HG03025 (cell line): ENCODE measurements at regions not wholly inside any gene's neighbourhood (a gene's known extent, or its start where the extent isn't known, plus 50 kb on each side); places are given as distances from the start of the nearest gene placed in this dataset.
"Not testable (repeated sequence)": the region's sequence is repeated elsewhere in the genome, so short reads cannot be mapped to it uniquely, and the experiment has no call there.

Source experiments
- ATAC-seq: cut with Tn5 transposase; IDR thresholded peaks from one replicate; pipeline ENCODE4 v1.9.1; 2021; ENCODE audit warnings: mild to moderate bottlenecking, moderate library complexity; ENCODE audit not compliant: unreplicated experiment, low FRiP score

DNA sequence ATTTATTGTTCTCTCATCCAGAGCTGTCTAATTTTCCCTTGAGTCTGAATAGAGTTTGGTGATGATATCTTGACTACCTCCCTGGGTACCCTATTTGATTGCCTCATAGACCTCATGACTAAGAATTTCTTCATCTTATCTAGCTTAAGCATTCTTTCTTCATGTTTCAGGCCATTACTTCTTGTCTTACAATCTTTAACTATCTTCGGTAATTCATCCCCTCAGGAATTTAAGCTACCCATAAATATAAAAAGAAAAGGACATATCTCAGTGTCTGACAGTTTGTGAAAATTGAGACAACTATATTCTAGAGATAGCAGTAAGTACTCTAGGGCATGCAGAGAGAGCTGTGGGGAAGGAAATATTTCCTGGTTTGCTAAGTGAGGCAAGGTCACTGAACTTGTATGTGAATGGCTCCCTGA is 466.1 kb upstream of the GRID2 start:
- ATAC-seq, result no peak

DNA sequence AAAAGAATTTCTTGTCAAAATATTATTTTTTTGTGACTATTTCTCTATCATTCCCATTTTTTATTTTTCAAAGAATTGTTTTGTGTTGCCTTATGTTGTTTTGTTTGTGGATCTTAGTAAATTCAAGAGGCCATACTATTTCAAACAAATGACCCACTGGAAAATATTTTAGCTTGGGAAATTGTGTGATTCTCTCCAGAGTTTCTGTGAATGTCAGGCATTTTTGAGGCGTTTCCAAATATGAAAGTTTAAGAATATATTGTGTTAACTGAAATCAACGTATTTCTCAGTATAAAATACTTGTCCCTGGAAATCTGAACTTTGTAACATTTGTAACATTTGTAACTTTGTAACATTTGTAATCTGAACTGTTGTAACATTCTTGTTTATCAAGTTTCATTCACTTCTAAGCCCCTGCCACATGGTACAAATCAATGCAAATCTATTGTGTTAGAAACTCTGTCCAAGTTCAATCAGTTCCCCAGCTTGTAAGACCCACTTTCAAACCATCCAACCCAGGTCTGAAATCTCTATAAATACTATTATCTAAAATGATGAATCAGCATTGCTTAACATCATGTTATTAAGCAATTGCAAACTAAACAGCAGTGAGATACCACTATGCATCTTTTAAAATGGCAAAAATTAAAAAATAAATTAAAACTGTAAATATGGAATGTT is 465.4 kb upstream of the GRID2 start:
- ATAC-seq, result no peak

DNA sequence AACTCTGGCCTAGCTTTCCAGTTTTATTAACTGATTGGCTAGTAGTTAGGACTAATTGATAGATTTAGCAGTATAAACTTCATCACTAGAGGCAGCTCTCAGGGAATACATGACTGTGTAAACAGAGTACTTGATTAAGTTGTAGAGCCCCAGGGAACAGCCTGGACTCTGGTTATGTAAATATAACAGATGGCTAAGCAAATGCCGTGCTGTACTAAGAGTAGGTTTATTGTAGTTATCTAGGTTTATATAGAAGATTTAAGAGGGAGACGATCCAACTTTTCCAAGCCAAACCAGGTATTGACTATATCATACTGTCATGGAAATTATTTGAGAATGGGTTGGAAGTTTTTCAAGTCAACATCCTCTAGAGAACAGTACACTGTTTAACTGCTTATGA is 463.4 kb upstream of the GRID2 start:
- no peak for ATAC-seq

DNA sequence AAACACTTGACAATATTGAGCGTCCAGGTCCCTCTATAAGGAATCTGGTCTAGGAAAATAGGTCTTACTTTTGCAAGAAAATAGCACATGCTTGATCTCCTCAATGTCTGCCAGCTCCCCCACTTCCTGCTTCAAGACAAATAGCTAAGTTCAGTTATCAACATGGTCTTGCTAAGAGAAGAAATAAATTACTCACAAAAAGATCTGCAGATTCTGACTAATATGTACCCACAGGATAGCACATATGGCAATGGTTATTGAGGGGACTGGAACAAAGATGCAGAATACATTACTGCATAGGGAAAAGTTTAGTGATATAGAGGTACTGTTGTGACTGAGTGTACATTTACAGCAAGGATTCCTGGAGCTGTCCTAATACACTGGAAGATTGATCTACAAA is 457.5 kb upstream of the GRID2 start:
- no peak for ATAC-seq

DNA sequence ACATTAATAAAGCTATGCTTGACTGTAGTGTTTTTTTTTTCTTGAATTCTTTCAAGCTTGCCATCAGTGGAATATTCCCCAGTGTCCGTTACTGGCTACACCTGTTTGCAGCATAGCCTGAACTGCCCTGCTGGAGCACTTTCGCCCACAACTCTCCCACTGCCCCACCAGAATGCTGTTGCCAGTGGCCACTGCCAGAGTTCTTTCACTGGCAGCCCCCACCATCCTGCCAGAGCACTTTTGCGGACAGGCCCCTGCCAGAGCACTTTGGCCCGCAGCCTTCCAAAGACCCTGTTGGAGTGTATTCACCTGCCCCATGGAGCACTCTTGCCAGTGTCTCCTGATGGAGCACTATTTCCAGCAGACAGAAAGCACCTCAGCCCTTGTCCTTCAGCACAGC is 452.3 kb upstream of the GRID2 start:
- no peak for ATAC-seq

DNA sequence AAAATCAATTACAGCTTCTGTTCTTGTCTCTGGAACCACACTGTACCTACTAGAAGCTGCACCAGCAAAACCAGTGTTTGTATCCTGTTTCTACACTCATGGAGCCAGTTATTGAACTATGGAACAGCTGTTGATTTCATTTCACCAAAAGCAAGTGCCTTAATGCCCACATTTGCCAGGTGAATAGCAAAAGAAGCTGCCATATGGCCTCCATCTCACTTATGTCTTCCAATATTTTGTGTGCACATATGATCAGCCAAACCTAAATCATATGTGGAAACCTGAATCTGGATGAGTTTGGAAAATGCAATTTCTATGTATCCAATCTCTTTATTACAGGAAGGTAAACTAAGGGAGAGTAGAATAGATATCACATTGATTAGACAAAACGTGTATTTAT is 415.8 kb upstream of the GRID2 start:
- no peak for ATAC-seq

DNA sequence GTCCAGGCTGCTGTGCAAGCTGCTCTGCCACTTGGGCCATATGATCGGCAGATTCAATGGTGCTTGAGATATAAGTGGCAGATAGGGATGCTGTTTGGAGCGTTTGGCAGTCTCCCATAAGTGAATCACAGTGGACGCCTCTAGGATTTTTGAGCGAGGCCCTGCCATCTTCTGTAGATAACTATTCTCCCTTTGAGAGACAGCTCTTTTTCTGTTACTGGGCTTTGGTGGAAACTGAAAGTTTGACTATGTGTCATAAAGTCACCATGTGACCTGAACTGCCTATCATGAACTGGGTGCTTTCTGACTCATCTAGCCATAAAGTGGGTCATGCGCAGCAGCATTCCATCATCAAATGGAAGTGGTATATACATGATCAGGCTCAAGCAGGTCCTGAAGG is 412.5 kb upstream of the GRID2 start:
- ATAC-seq, result not testable (repeated sequence)

DNA sequence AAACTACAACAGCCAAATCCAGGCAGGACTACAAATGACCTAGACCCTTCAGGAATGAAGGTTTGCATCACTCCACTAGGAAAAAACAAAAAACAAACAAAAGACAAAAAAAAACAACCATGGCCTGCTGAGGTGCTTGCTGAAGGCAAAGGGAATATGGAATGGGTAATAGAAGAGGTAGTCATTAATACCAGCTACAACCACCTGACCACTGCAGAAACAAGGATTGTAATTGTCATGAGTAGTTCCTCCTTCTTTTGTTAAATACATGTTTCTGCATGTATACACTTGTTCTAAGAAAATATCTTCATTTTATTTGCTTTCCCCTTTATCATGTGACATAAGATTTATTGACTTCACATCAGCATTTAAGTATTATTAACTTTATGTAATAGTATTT is 409.8 kb upstream of the GRID2 start:
- no peak for ATAC-seq

DNA sequence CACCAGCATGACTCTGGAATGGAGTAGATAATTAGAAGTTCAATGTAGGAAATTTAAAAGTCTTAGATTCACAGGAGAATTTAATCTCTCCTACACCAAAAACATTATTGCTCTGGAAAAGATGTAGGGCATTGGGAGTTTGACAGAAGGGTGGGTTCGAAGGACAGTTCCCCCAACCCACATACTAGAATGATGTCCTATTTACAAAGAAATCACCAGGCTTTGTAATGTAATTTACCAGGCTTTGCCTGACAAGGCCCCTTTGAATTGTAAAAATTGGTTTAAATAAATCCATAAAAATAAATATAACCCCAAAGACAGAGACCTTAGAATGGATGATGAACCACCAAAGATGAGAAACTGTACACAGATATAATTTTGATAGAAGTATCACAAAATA is 399.2 kb upstream of the GRID2 start:
- ATAC-seq, result no peak

DNA sequence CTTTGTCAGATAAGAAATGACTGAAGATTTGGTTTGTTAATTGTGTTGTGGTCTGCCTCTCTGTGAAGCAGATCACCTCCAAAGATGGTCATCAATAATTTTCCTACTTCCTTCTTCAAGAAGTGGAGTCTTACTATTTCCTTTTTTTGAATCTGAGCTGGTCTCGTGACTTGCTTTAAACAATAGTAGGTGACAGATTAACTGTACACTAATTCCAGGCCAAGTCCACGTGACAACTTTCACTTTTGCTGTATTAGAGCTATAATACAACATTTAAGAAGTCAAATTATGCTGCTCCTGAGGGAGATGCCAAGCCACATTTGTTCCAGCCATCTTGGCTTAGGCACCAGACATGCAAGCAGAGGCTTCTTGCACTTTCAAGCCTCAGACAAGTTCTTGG is 393.8 kb upstream of the GRID2 start:
- ATAC-seq, result no peak

DNA sequence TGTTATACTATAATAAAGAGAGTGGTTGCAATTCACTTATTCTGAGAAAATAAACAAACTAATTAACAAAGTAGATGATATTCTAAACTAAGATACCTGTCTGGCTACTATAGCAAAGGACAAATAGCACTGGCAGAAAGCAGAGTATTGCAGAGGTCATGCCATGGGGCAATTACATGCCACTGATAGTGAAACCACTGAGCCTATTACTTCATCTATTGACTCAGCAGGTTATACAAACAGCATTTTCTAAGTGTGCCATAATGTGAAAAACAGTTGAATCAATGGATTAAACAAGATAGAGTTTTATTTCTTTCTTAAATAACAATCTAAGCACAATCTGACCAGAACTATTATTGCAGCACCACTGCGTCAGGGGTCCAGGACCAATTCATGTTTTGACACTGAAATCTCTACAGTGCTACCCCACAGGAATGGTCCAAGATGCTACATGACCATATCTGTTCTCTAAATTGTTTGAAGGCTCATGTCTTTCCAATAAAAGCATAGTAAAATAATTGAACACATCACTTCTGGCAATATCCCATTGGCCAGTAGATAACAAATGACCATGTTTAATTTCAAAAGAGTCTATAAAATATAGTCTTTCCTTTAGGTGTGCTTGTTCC is 389.5 kb upstream of the GRID2 start:
- no peak for ATAC-seq

DNA sequence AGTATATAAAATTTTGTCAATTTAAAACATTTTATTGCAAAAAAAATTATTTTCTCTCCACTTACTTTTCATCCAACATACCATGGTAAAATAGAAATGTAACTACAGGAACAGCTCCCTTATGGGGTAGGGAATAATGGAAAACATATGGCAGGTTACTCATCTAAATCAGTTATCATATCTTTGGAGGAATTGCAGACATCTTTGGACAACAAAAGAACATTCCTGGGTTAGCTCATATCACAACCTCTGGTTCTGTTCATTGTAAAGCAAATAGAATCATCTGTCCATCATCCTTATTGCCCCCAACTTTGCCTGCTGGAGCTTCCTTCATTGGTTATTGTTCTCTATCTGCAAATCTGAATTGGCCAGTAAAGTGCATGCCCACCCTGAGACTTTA is 387.5 kb upstream of the GRID2 start:
- ATAC-seq, result no peak

DNA sequence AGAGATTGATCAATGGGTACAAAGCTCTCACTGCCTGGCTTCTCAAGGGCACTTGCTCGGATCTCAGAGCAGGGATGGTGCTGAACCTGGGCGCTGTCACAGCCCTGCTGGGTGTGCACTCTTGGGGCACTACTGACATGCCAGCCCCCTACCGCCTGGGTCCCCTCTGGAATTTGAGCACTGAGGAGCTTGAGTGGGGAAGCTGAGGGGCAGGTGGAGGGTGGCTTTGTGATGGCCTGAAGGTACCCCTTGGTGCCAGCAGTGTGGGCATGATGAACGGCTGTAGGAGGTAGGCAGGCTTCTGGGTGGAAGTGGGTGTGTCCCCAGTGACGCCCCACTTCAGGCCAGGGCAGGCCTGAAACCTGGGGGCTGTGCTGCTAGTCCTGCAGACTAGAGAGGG is 379.1 kb upstream of the GRID2 start:
- ATAC-seq, result no peak

DNA sequence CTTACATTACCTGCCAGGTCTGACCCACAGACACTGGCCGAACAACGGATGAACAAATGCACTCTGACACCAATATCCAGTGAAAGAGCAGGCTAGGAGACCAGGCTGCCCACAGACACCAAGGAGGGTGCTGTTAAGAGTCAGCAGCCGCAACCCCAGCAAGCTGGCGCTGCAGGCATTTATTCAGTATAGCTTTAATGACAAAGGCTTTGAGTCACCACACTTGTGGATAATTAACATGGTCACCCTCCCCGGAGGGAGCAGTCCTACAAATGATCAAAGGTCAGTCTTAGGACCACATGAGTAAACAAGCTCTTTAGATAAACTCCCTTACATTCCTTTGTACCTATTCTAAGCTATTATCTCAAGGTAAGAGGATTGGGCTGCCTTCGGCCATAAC is 368.5 kb upstream of the GRID2 start:
- ATAC-seq, result no peak

DNA sequence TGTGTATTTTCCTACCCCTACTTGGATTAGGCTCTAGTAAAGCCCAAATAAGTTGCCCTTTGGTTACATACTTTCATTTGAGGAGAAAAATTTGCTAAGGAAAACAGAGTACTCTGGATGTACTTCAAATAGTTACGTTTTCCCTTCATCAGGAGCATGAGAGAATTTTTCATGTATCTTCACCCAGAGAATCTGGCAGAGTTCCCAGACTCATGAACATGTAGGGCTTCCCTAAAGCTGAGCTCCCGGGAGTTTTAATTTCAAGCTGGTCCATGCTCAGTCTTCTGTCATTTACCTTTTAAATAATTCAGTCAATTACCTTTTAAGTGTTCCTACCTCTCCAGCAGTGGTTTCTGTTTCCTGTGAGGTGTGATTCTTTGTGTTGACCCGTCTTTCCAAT is 367.5 kb upstream of the GRID2 start:
- no peak for ATAC-seq

DNA sequence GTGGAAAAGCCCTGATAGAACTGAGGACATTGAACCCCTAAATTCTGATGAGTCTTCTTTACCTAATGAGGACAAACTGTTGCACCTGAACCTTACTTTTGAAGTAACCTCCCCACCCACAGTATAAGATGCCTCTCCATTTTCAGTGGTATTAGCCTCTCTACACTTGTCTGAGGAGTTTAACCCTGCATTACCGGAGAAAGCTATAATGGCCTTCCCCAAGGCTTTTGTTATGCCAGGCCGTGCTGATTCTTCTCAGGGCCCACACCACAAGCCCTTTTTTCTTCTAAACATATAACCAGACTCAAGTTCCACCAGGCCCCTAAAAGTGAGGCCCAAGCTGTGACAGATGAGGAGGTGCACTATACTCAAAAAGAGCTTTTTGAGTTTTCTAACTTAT is 345.8 kb upstream of the GRID2 start:
- ATAC-seq, result no peak

DNA sequence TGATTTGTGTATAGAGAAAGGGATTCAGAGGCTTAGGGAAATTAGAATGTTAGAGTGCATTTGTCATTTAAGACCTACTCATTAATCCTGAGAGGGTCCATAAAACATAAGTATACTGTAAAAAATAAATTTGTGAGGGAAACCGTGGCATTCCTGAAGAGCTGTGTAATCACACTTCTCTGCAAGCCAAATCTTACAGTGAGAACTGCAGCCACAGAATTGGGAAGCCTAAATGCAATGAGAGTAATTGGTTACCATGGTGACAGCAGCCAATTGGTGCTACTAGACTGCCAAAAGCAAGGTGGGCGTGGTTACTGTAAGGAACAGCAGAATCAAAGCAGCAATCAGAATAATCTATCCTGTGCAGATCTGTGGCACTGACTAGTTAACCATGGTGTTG is 345.2 kb upstream of the GRID2 start:
- no peak for ATAC-seq

DNA sequence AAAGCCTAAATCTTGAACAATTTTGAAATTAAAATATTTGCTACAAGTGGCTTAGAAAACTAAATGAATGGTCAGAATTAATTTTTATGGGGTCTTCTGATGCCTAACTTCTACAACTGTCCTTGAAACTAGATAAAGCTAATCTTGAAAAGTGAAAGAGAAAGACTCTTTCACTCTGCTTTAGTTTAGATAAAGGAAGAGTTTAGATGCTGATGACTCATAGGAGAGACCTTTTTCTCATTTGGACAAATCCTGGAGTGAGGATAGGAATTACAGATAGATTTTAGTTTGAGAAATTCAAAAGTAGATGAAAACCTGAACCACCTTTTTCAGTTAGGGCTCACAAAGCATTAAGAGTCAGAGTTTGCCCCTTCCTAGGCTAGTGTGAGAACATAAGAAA is 342.3 kb upstream of the GRID2 start:
- no peak for ATAC-seq

DNA sequence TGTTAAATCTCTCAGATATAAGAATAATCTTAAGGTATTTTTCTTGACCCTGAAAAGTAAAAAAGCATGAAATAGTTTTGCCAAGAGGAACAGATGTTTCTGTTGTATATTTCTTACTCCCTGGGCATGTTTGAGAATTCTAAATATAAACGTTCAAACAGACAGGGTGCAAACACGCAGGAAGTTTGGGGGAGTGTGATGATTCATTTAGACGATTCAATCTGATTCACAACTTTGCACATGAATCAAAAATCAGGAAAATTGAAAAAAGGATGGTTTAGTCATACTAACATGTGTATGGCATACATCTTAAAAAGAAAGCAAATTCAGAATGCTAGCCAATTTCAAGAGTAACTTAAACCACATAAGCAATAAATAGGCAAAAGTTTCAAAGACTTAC is 340.3 kb upstream of the GRID2 start:
- no peak for ATAC-seq

DNA sequence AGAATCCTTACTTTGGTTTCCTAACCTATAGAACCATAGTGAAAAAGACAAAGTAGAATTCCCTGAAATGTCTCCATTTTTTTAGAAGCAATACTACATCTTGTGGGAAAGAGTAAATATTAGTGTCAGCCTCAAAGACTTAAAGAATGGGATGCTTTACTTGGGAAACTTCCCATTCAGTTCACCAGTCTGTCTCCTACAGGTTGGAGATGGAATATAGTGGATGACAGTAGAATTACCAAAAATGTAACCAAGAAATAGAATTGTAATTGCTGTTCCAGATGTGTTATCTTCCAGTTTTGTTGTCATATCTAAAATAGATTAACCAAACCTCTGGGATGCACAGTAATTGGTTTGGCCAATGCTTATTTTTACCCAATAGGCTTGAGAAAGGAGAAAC is 338.6 kb upstream of the GRID2 start:
- no peak for ATAC-seq

DNA sequence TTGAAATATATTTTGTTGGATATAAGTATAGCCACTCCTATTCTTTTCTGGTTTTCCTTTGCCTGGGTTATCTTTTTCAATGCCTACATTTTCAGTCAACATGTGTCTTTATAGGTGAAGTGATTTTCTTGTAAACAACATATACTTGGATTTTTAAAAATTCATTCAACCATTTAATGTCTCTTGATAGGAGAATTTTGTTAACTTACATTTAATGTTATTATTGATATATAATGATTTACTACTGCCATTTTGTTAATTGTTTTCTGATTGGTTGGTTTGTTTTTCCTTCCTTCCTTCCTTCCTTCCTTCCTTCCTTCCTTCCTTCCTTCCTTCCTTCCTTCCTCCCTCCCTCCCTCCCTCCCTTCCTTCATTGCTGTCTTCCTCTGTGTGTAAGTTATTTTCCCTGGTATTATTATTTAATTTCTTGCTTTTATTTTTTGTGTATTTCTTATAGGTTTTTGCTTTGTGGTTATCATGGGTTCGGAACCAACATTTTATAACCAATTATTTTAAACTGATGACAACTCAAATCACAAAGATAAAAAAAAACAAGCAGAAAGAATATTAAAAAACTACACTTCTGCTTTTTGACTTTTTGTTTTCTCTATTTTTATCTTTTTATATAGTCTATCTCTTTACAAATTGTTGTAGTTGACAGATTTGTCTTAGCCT is 330.1 kb upstream of the GRID2 start:
- no peak for ATAC-seq

DNA sequence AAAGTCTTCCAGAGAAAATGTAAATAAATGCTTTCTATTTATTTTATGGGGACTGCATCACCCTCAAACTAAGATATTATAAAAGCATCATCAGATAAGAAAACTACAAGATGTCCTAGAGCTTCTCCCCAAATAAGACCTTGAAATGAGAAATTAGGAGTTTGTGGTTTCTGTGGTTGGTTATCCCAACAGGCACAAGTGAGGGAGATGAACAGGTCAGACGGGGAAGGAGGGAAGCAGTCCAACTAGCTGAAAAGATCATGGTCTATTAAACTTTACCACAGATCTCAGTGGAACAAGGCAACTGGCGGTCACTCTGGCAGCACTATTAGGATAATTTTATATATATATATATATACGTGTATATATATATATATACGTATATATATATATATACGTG is 319.3 kb upstream of the GRID2 start:
- ATAC-seq, result no peak
